HEK293T (cell line): ENCODE measurements at regions not wholly inside any gene's neighbourhood (a gene's known extent, or its start where the extent isn't known, plus 50 kb on each side); places are given as distances from the start of the nearest gene placed in this dataset.
"Not testable (repeated sequence)": the region's sequence is repeated elsewhere in the genome, so short reads cannot be mapped to it uniquely, and the experiment has no call there.

Source experiments
- BHLHE40 ChIP-seq: fragments of 450-650 bp; IDR thresholded peaks from 2 replicates; pipeline ENCODE4 v1.6.1; 2016; ENCODE audit warnings: mild to moderate bottlenecking, moderate library complexity, borderline replicate concordance
- ELF4 ChIP-seq: fragments of 450-650 bp; IDR thresholded peaks from 2 replicates; pipeline ENCODE4 v1.6.1; 2017; ENCODE audit warnings: antibody characterized with exemption
- FOXA1 ChIP-seq: fragments of 450-650 bp; IDR thresholded peaks from 2 replicates; pipeline ENCODE4 v1.6.1; 2016; ENCODE audit warnings: mild to moderate bottlenecking
- FOXM1 ChIP-seq: fragments of 450-650 bp; IDR thresholded peaks from 2 replicates; pipeline ENCODE4 v1.6.1; 2017; ENCODE audit warnings: mild to moderate bottlenecking, borderline replicate concordance
- HDGF ChIP-seq: fragments of 450-650 bp; IDR thresholded peaks from 2 replicates; pipeline ENCODE4 v1.6.1; 2017; ENCODE audit warnings: antibody characterized with exemption, borderline replicate concordance
- L3MBTL2 ChIP-seq: fragments of 450-650 bp; conservative IDR thresholded peaks from 2 replicates; pipeline ENCODE4 v1.6.1; 2016; ENCODE audit warnings: mild to moderate bottlenecking
- LEF1 ChIP-seq: fragments of 450-650 bp; IDR thresholded peaks from 2 replicates; pipeline ENCODE4 v1.6.1; 2017; ENCODE audit warnings: mild to moderate bottlenecking, borderline replicate concordance
- NFRKB ChIP-seq: fragments of 450-650 bp; IDR thresholded peaks from 2 replicates; pipeline ENCODE4 v1.6.1; 2016; ENCODE audit warnings: mild to moderate bottlenecking, moderate library complexity
- SP1 ChIP-seq: fragments of 450-650 bp; IDR thresholded peaks from 2 replicates; pipeline ENCODE4 v1.6.1; 2017
- SUZ12 ChIP-seq: fragments of 450-650 bp; IDR thresholded peaks from 2 replicates; pipeline ENCODE4 v1.6.1; 2016; ENCODE audit warnings: mild to moderate bottlenecking
- TARDBP ChIP-seq: fragments of 450-650 bp; IDR thresholded peaks from 2 replicates; pipeline ENCODE4 v1.6.1; 2016
- ZNF384 ChIP-seq: fragments of 450-650 bp; IDR thresholded peaks from 2 replicates; pipeline ENCODE4 v1.6.1; 2016

DNA sequence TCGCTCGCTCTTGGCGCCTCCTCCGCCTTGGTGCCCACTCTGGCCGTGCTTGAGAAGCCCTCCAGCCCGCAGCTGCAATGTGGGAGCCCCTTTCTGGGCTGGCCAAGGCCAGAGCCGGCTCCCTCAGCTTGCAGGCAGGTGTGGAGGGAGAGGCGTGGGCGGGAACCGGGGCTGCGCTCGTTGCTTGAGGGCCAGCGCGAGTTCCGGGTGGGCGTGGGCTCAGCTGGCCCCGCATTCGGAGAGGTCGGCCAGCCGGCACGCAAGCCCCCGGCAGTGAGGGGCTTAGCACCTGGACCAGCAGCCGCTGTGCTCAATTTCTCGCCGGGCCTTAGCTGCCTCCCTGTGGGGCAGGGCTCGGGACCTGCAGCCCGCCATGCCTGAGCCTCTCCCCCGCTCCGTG is 193.6 kb upstream of the ATP10A start:
- not testable (repeated sequence) for TF ChIP-seq FOXA1, L3MBTL2, SUZ12, LEF1, FOXM1, TARDBP, HDGF, NFRKB, BHLHE40, ZNF384, SP1, ELF4
